K562 (cell line): ENCODE measurements at regions not wholly inside any gene's neighbourhood (a gene's known extent, or its start where the extent isn't known, plus 50 kb on each side); places are given as distances from the start of the nearest gene placed in this dataset.

ENCODE experiments used
- ATAC-seq: fragments of 200-7000 bp; cut with Tn5 transposase; 3 replicates; pipeline ENCODE4 v1.9.1; 2020; ENCODE audit warnings: moderate library complexity
- BruUV-seq: library from RNA; stranded (reverse); fragments of 400-500 nt; replicated peaks from 2 replicates; lab custom pipeline; 2021; lab: Mats Ljungman, UMichigan
- CTCF ChIA-PET: fragments of 300-600 bp; formaldehyde crosslinking; extraction: SDS; loops from one replicate; lab custom pipeline; 2021; ENCODE audit warnings: low intra/inter-chr PET ratio; lab: Yijun Ruan, JAX
- POLR2A ChIA-PET: fragments of 300-600, 350-650 bp; sonication (Branson Sonifier 250); formaldehyde crosslinking; extraction: SDS; loops from one replicate; lab custom pipeline; 2021; ENCODE audit warnings: antibody characterized with exemption, inconsistent platforms; lab: Yijun Ruan, JAX
- DNase-seq, 4 experiments: peaks; one replicate each; pipeline versions ENCODE4 v3.0.0 to v3.0.0-alpha.2; 2011 to 2018; ENCODE audit warnings: low spot score in 3 of 4, mixed read lengths in 3 of 4; ENCODE audit errors: extremely low read depth in 1 of 4
- FAIRE-seq: peaks from 2 replicates; lab custom pipeline; 2011; peaks lifted over from hg19 to GRCh38; lab: Jason Lieb, UNC
- H2AFZ ChIP-seq: 2 replicates; pipeline ENCODE4 v1.6.0; 2011; ENCODE audit warnings: low read depth, low read length, control low read depth, inconsistent platforms
- H3K27ac ChIP-seq: fragments of 200-600 bp; 3 replicates; pipeline ENCODE4 v1.8.0; 2011; ENCODE audit warnings: low read depth, mild to moderate bottlenecking, control low read depth, inconsistent platforms, low read length, moderate library complexity, mixed read lengths; ENCODE audit errors: extremely low read depth
- H3K27me3 ChIP-seq, 2 experiments: fragments of 300-600 bp in 1 of 2; 2 replicates in 1 of 2; 3 replicates in 1 of 2; pipeline versions ENCODE4 v1.6.0 to v1.8.0; 2011; ENCODE audit warnings: inconsistent platforms in 2 of 2, low read length in 2 of 2, mild to moderate bottlenecking in 1 of 2, mixed read lengths in 1 of 2, moderate library complexity in 1 of 2; ENCODE audit not compliant: control insufficient read depth in 2 of 2, insufficient read depth in 2 of 2
- H3K36me3 ChIP-seq: fragments of 300-600 bp; 3 replicates; pipeline ENCODE4 v1.8.0; 2011; ENCODE audit warnings: mild to moderate bottlenecking, low read length, inconsistent platforms; ENCODE audit not compliant: control insufficient read depth, insufficient read depth
- H3K4me1 ChIP-seq, 2 experiments: fragments of 200-600 bp in 1 of 2; replicated peaks in 1 of 2; 2 replicates in 1 of 2; 3 replicates in 1 of 2; pipeline versions ENCODE4 v1.5.1 to v1.8.0; 2011; ENCODE audit warnings: inconsistent platforms in 2 of 2, low read length in 2 of 2, mild to moderate bottlenecking in 1 of 2, mixed read lengths in 1 of 2, moderate library complexity in 1 of 2; ENCODE audit not compliant: control insufficient read depth in 2 of 2, insufficient read depth in 2 of 2
- H3K4me2 ChIP-seq: 2 replicates; pipeline ENCODE4 v1.6.1; 2011; ENCODE audit warnings: low read length, control low read depth, inconsistent platforms, mixed read lengths; ENCODE audit not compliant: insufficient read depth
- H3K4me3 ChIP-seq: fragments of 200-600 bp; sonication (generic), shearing (Covaris generic); 2 replicates; pipeline ENCODE4 v1.5.1; 2016; ENCODE audit warnings: control low read depth, inconsistent platforms
- H3K79me2 ChIP-seq: fragments of 200-600 bp; 3 replicates; pipeline ENCODE4 v1.8.0; 2011; ENCODE audit warnings: low read length, inconsistent platforms; ENCODE audit not compliant: control insufficient read depth, insufficient read depth
- H3K9ac ChIP-seq, 2 experiments: 2 replicates each; pipeline versions ENCODE4 v1.6.0 to v1.6.1; 2011; ENCODE audit warnings: low read depth in 2 of 2, low read length in 2 of 2, control low read depth in 1 of 2, inconsistent platforms in 1 of 2, mild to moderate bottlenecking in 1 of 2, mixed read lengths in 1 of 2; ENCODE audit not compliant: insufficient read depth in 1 of 2
- H3K9me1 ChIP-seq: one replicate; pipeline ENCODE4 v1.6.0; 2011; ENCODE audit warnings: inconsistent platforms, mild to moderate bottlenecking, low read length, moderate library complexity; ENCODE audit not compliant: control insufficient read depth, insufficient read depth
- H3K9me3 ChIP-seq: replicated peaks from 2 replicates; pipeline ENCODE4 v1.5.1; 2011; ENCODE audit warnings: low read depth, low read length, inconsistent platforms; ENCODE audit not compliant: control insufficient read depth, insufficient read depth
- H4K20me1 ChIP-seq: replicated peaks from 2 replicates; pipeline ENCODE4 v1.6.1; 2011; ENCODE audit warnings: low read length, inconsistent platforms, mixed read lengths; ENCODE audit not compliant: control insufficient read depth, insufficient read depth
- E2F1 ChIP-seq: sonication (generic); formaldehyde crosslinking; IDR thresholded peaks from 2 replicates; pipeline ENCODE4 v1.8.1; 2023; ENCODE audit warnings: mild to moderate bottlenecking, missing genetic modification reagents, moderate library complexity
- ETS2 ChIP-seq: IDR thresholded peaks from 2 replicates; pipeline ENCODE4 v1.6.1; 2016; ENCODE audit warnings: borderline replicate concordance, missing genetic modification characterization, mild to moderate bottlenecking, moderate library complexity, missing compliant biosample characterization; ENCODE audit not compliant: poor library complexity, severe bottlenecking
- HES1 ChIP-seq: fragments of 450-650 bp; IDR thresholded peaks from 2 replicates; pipeline ENCODE4 v1.6.1; 2016; ENCODE audit warnings: low read depth, mild to moderate bottlenecking, moderate library complexity
- ILK ChIP-seq: fragments of 450-650 bp; IDR thresholded peaks from 2 replicates; pipeline ENCODE4 v1.6.1; 2016; ENCODE audit warnings: missing genetic modification characterization, low read depth, mild to moderate bottlenecking, missing compliant biosample characterization, moderate library complexity, borderline replicate concordance
- MBD1 ChIP-seq: fragments of 250-450 bp; sonication (Bioruptor Pico); IDR thresholded peaks from 2 replicates; pipeline ENCODE4 v1.8.0; 2022; ENCODE audit warnings: inconsistent platforms
- MYNN ChIP-seq, 2 experiments: sonication (generic); formaldehyde crosslinking in 1 of 2; IDR thresholded peaks; 2 replicates each; pipeline versions ENCODE4 v1.5.0 to v1.6.1; 2016 to 2020; ENCODE audit warnings: antibody characterized with exemption in 1 of 2, missing genetic modification reagents in 1 of 2
- NRF1 ChIP-seq, 2 experiments: fragments of 450-650 bp; IDR thresholded peaks in 1 of 2; conservative IDR thresholded peaks in 1 of 2; 2 replicates each; pipeline ENCODE4 v1.6.1; 2014; ENCODE audit warnings: mild to moderate bottlenecking in 2 of 2
- SUPT5H ChIP-seq: fragments of 450-650 bp; IDR thresholded peaks from 2 replicates; pipeline ENCODE4 v1.6.1; 2016
- ZNF3 ChIP-seq: fragments of 250-450 bp; sonication (Bioruptor Pico); IDR thresholded peaks from 2 replicates; pipeline ENCODE4 v1.5.0; 2021; ENCODE audit warnings: mild to moderate bottlenecking, moderate library complexity
- ZNF561 ChIP-seq: fragments of 450-650 bp; formaldehyde crosslinking; conservative IDR thresholded peaks from 2 replicates; pipeline ENCODE4 v1.4.0; 2020; ENCODE audit warnings: mild to moderate bottlenecking, moderate library complexity
- WGBS: fragments of 100-300 bp; shearing (Covaris generic); methylation state at CpG from one replicate; pipeline ENCODE4 v1.1.6; 2016; ENCODE audit warnings: low coverage, mixed read lengths; ENCODE audit not compliant: insufficient coverage; ENCODE audit errors: missing lambda C conversion rate; 5-methylcytosine and 5-hydroxymethylcytosine counted together
- in situ Hi-C: fragments of 300-500 bp; cut with MboI; formaldehyde crosslinking; loops from 4 replicates; pipeline ENCODE4 v1.15.0; 2018; ENCODE audit warnings: inconsistent platforms, mixed read lengths
- intact Hi-C: fragments of 100-400 bp; cut with micrococcal nuclease; formaldehyde crosslinking; loops from 2 replicates; pipeline ENCODE4 v1.14.2; 2022
- TF ChIP-seq, protein P1 (sequence below): sonication (generic); formaldehyde crosslinking; IDR thresholded peaks from 2 replicates; pipeline ENCODE4 v1.8.1; 2023; ENCODE audit warnings: mild to moderate bottlenecking, missing genetic modification reagents

DNA sequence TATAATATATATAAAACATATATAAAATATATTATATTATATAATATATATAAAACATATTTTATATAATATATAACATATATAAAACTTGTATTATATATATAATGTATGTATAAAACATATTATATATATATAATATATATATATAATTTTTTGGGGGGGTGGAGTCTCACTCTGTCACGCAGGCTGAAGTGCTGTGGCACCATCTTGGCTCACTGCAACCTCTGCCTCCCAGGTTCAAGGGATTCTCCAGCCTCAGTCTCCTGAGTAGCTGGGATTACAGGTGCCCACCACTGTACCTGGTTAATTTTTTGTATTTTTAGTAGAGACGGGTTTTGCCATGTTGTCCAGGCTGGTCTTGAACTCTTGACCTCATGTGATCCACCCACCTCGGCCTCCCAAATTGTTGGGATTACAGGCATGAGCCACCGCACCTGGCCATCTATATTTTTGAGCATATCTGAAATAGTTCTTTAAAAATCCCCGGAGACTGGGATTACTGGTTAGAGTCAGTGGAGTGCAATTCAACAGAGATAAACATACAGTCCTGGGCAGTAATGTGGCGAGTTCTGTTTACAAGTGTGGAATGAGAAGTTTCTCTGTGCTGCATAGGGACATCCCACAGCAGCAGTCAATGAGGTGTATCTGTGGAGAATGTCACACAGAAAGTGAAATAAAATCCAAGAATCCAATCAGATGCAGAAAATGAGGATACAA is 208.4 kb downstream of the MYCN start:
- H3K36me3 ChIP-seq: no peaks in the 10 kb centered on the region
- no peaks in the 10 kb centered on the region for H4K20me1 ChIP-seq
- H3K9me3 ChIP-seq: no peaks in the 10 kb centered on the region
- no peaks in the 10 kb centered on the region for H3K27me3 ChIP-seq
- FAIRE-seq: no peak
- no peak overlapping the region for H3K9ac ChIP-seq
- no peak for TF ChIP-seq E2F1 (CRISPR knock-in tag)
- no peak for TF ChIP-seq MYNN (IDR thresholded peaks at IDR 0.05)
- TF ChIP-seq MYNN (CRISPR knock-in tag; IDR thresholded peaks at IDR 0.05): no peak
- TF ChIP-seq SUPT5H: no peak
- no peak for TF ChIP-seq NRF1 (conservative IDR thresholded peaks at IDR 0.05 in 1 of 2, IDR thresholded peaks at IDR 0.05 in 1 of 2)
- no peak for TF ChIP-seq ZNF561 (CRISPR knock-in tag)
- TF ChIP-seq ZNF3: no peak
- no peak for TF ChIP-seq ILK (tag)
- no peak for TF ChIP-seq ETS2 (tag)
- no peak for TF ChIP-seq MBD1 (CRISPR knock-in tag)
- TF ChIP-seq, protein P1, sequence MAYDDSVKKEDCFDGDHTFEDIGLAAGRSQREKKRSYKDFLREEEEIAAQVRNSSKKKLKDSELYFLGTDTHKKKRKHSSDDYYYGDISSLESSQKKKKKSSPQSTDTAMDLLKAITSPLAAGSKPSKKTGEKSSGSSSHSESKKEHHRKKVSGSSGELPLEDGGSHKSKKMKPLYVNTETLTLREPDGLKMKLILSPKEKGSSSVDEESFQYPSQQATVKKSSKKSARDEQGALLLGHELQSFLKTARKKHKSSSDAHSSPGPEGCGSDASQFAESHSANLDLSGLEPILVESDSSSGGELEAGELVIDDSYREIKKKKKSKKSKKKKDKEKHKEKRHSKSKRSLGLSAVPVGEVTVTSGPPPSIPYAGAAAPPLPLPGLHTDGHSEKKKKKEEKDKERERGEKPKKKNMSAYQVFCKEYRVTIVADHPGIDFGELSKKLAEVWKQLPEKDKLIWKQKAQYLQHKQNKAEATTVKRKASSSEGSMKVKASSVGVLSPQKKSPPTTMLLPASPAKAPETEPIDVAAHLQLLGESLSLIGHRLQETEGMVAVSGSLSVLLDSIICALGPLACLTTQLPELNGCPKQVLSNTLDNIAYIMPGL (CRISPR knock-in tag): no peak
- TF ChIP-seq HES1: no peak
- BruUV-seq: no TSS peak
- no peaks in the 10 kb centered on the region for H3K79me2 ChIP-seq
- H3K9me1 ChIP-seq: no peaks in the 10 kb centered on the region
- intact Hi-C loops: no loop called here
- 18% methylated on average over 6 of the region's 6 CpGs for WGBS
- POLR2A ChIA-PET: no interaction called here
- CTCF ChIA-PET: no interaction called here
- no peak for DNase-seq
- no peak for ATAC-seq
- H3K27ac ChIP-seq: no peak overlapping the region
- H3K4me3 ChIP-seq: no peak overlapping the region
- H2AFZ ChIP-seq: no peak overlapping the region
- in situ Hi-C loops: no loop called here
- no peaks in the 10 kb centered on the region for H3K4me1 ChIP-seq
- no peak overlapping the region for H3K4me2 ChIP-seq
